ENCODE measurements at regions not wholly inside any gene's neighbourhood (a gene's known extent, or its start where the extent isn't known, plus 50 kb on each side); places are given as distances from the start of the nearest gene placed in this dataset.

DNA sequence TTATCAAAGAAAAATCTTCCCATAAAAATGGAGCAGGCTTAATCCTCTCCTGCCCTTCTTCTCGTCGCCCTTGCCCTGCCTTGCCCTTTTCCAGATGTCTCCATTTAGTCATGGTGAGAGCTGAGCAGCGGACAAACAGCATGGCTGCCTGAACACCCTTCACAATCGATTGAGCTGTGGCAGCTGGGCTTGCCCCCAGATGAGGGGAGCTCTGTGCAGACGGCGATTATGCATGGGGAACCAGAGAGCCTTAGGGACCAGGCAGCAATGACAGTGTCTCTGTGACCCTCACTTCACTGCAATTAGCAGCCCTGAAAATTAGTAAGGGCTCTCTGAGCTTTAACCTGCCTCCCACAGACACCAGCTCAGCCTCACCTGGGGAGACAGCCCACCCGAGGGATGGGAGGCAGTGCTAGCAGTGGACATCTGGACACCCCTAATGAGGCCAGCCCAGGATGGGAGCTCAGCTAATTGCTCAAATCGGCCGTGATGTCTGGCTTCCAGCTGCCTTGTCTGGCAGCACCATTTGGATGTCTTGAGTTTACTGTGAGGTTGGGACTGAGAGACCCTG, 365.7 kb downstream of the TNS1 start:
- peaks cover 0 to 5% of the 10 kb centered on the region in 2 experiments for H3K27me3 ChIP-seq (replicated peaks in 1 of 2; ENCODE audit: control insufficient read depth in 2 of 2, extremely low read depth in 1 of 2, insufficient read depth in 2 of 2, low read length in 1 of 2)
- H3K27ac Mint-ChIP-seq, result no peak overlapping the region
- 77% methylated on average over 6 of the region's 9 CpGs for WGBS (ENCODE audit: insufficient coverage)
- H3K4me1 Mint-ChIP-seq, result peaks cover 0 to 5% (median 0%) of the 10 kb centered on the region in 3 donors
- H3K4me1 ChIP-seq (ENCODE audit: control insufficient read depth in 1 of 2, extremely low read depth in 1 of 2, insufficient read depth in 2 of 2, low read length in 2 of 2), result no peaks in the 10 kb centered on the region
- no peaks in the 10 kb centered on the region for H3K36me3 Mint-ChIP-seq
- peaks cover 0 to 2% of the 10 kb centered on the region in 2 donors for H3K27me3 Mint-ChIP-seq
- no peaks in the 10 kb centered on the region for H3K36me3 ChIP-seq (ENCODE audit: control insufficient read depth in 2 of 2, extremely low read depth in 1 of 2, insufficient read depth in 1 of 2, low read length in 1 of 2)
- CTCF ChIA-PET, result no interaction called here
- no peaks in the 10 kb centered on the region for H3K9me3 ChIP-seq
- DNase-seq (no peak), ATAC-seq (replicated peaks in 1 of 4) (no peak)
- POLR2A ChIA-PET, result no interaction called here
- no peak overlapping the region for H3K4me3 ChIP-seq (ENCODE audit: control insufficient read depth in 1 of 2, extremely low read depth in 1 of 2, low read length in 1 of 2)
- H3K27ac ChIP-seq (ENCODE audit: low read length), result no peak overlapping the region
- no peak overlapping the region for H3K4me3 Mint-ChIP-seq
- no peaks in the 10 kb centered on the region for H3K9me3 Mint-ChIP-seq

DNA sequence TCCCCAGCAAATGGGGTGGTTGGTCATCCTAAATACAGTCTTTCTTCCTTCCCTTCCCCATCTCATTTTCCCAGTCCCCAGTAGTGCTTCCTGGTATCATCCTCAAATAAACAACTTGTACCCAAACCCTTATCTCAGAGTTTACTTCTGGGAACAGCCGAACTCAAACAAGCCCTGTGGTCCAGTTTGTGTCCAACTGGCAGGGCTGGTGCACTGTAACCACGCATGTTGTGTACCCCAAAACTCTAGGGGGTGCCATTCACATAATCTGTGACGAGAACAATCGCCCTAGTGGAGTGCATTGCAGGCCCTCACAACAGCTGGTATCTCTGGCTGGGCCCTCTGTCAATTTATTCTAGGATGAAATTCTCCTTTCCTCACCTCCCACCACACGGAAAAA, 366.2 kb downstream of the TNS1 start:
- CTCF ChIA-PET, result no interaction called here
- Mint-ChIP-seq H3K36me3 (no peaks in the 10 kb centered on the region), H3K4me3 (no peak overlapping the region)

DNA sequence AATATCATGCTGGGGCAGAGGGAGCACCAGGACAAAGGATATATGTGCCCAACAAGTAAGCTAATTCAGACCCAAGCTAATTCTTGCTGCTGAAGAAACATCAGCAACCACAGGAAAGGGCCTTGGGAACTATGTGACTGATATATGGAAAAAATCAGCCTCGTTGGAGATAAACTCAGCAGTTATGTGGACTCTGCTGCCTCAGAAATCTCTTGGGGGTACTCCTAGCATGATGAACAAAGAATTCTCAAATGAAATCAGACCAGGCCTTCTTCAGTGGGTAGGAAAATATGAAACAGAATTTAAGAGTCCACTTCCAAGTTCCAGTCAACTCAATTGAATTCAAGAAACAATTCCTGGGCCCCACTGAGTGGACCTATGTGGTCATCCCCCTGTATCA, 367.9 kb downstream of the TNS1 start:
- H3K36me3 Mint-ChIP-seq, result no peaks in the 10 kb centered on the region
- H3K27me3 Mint-ChIP-seq, result peaks cover 2 to 10% of the 10 kb centered on the region in 2 donors
- no peak overlapping the region for H3K4me3 ChIP-seq (ENCODE audit: control insufficient read depth in 1 of 2, extremely low read depth in 1 of 2, low read length in 1 of 2)
- H3K9me3 ChIP-seq, result no peaks in the 10 kb centered on the region
- no peaks in the 10 kb centered on the region for H3K36me3 ChIP-seq (ENCODE audit: control insufficient read depth in 2 of 2, extremely low read depth in 1 of 2, insufficient read depth in 1 of 2, low read length in 1 of 2)
- peaks cover 0 to 5% (median 0%) of the 10 kb centered on the region in 3 donors for H3K4me1 Mint-ChIP-seq
- no peaks in the 10 kb centered on the region for H3K9me3 Mint-ChIP-seq
- peaks cover 0 to 5% of the 10 kb centered on the region in 2 experiments for H3K27me3 ChIP-seq (replicated peaks in 1 of 2; ENCODE audit: control insufficient read depth in 2 of 2, extremely low read depth in 1 of 2, insufficient read depth in 2 of 2, low read length in 1 of 2)
- DNase-seq (no peak), ATAC-seq (replicated peaks in 1 of 4) (no peak)
- no peak overlapping the region for H3K27ac Mint-ChIP-seq
- POLR2A ChIA-PET, result no interaction called here
- no peaks in the 10 kb centered on the region for H3K4me1 ChIP-seq (ENCODE audit: control insufficient read depth in 1 of 2, extremely low read depth in 1 of 2, insufficient read depth in 2 of 2, low read length in 2 of 2)
- H3K27ac ChIP-seq (ENCODE audit: low read length), result no peak overlapping the region
- H3K4me3 Mint-ChIP-seq, result no peak overlapping the region
- CTCF ChIA-PET, result interaction anchor here in 1 of 2 donors (0.8 to 0.9 kb wide), 2 partner anchors 16 to 38 kb away, joined by 3 read pairs; no protein-coding TSS in a partner anchor
- WGBS (ENCODE audit: insufficient coverage), result 55% methylated on average over 1 of the region's 1 CpG

More for the DNA sequence above, 366.2 kb downstream of the TNS1 start:
- Histone ChIP-seq H3K9me3 (no peaks in the 10 kb centered on the region), H3K36me3 (ENCODE audit: control insufficient read depth in 2 of 2, extremely low read depth in 1 of 2, insufficient read depth in 1 of 2, low read length in 1 of 2) (no peaks in the 10 kb centered on the region), H3K4me3 (ENCODE audit: control insufficient read depth in 1 of 2, extremely low read depth in 1 of 2, low read length in 1 of 2) (no peak overlapping the region), H3K27me3 (replicated peaks in 1 of 2; ENCODE audit: control insufficient read depth in 2 of 2, extremely low read depth in 1 of 2, insufficient read depth in 2 of 2, low read length in 1 of 2) (peaks cover 0 to 5% of the 10 kb centered on the region in 2 experiments), H3K27ac (ENCODE audit: low read length) (no peak overlapping the region), H3K4me1 (ENCODE audit: control insufficient read depth in 1 of 2, extremely low read depth in 1 of 2, insufficient read depth in 2 of 2, low read length in 2 of 2) (no peaks in the 10 kb centered on the region)
- no peaks in the 10 kb centered on the region for H3K9me3 Mint-ChIP-seq
- no peak overlapping the region for H3K27ac Mint-ChIP-seq
- H3K27me3 Mint-ChIP-seq, result peaks cover 2% of the 10 kb centered on the region in 2 donors
- ATAC-seq (replicated peaks in 1 of 4) (no peak), DNase-seq (no peak)
- POLR2A ChIA-PET, result no interaction called here
- H3K4me1 Mint-ChIP-seq, result peaks cover 0 to 5% (median 0%) of the 10 kb centered on the region in 3 donors
- 73% methylated on average over 5 of the region's 5 CpGs for WGBS (ENCODE audit: insufficient coverage)

DNA sequence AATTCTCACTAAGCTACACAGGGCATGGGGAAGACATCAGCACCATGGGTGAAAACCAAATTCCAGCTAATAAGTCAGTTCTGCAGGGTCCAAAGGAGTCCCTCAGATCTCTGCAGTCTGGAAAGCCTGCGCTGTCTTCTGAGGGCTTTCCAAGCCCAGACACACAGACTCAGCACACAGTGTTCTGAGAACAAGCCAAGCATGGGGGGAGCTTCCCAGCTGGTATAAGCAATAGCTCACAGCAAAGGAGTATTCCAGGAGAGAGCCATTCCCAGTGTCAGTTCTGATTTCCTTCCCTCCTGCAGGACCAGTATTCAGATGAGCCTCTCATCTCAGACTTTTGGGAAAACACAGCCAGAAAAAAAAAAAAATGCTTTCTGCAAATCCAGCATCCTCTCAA, 370.8 kb downstream of the TNS1 start:
- no peaks in the 10 kb centered on the region for H3K36me3 Mint-ChIP-seq
- H3K9me3 Mint-ChIP-seq, result no peaks in the 10 kb centered on the region
- peaks cover 2 to 10% of the 10 kb centered on the region in 2 donors for H3K27me3 Mint-ChIP-seq
- DNase-seq, result no peak
- no peak overlapping the region for H3K4me3 Mint-ChIP-seq
- H3K4me1 Mint-ChIP-seq, result no peaks in the 10 kb centered on the region
- no peak overlapping the region for H3K4me3 ChIP-seq (ENCODE audit: control insufficient read depth in 1 of 2, extremely low read depth in 1 of 2, low read length in 1 of 2)
- no peaks in the 10 kb centered on the region for H3K4me1 ChIP-seq (ENCODE audit: control insufficient read depth in 1 of 2, extremely low read depth in 1 of 2, insufficient read depth in 2 of 2, low read length in 2 of 2)
- ATAC-seq (replicated peaks in 1 of 4), result no peak
- H3K9me3 ChIP-seq, result no peaks in the 10 kb centered on the region
- POLR2A ChIA-PET, result no interaction called here
- no CpG with 5 or more reads among the region's 1 CpG for WGBS (ENCODE audit: insufficient coverage)
- CTCF ChIA-PET, result interaction anchor here in 1 of 2 donors (0.5 kb wide), 1 partner anchor 1324 kb away, joined by 4 read pairs; no protein-coding TSS in a partner anchor
- H3K27me3 ChIP-seq (replicated peaks in 1 of 2; ENCODE audit: control insufficient read depth in 2 of 2, extremely low read depth in 1 of 2, insufficient read depth in 2 of 2, low read length in 1 of 2), result peaks cover 0 to under 1% of the 10 kb centered on the region in 2 experiments
- no peaks in the 10 kb centered on the region for H3K36me3 ChIP-seq (ENCODE audit: control insufficient read depth in 2 of 2, extremely low read depth in 1 of 2, insufficient read depth in 1 of 2, low read length in 1 of 2)
- H3K27ac ChIP-seq (ENCODE audit: low read length), result no peak overlapping the region
- H3K27ac Mint-ChIP-seq, result no peak overlapping the region

DNA sequence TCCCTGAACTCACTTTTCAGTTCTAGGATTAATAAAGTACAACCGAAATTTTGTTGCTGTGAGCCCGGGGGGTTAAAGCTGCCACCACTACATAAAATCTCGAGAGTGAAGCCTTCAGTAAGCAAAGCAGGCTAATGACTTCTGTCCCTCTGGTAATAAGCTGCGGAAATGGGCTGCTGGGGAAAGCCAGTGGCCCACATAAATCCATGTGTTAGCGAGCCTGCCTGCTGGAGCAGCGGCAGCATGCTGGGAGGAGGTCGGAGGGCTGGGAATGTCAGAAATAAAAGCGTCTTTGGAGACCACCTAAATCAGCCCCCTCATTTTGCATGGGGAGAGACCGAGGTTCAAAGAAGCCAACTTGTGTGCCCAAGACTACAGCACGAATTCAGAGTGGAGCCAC, 371.7 kb downstream of the TNS1 start:
- ChIA-PET POLR2A (no interaction called here), CTCF (no interaction called here)
- ATAC-seq (replicated peaks in 1 of 4) (no peak), DNase-seq (no peak)
- no peaks in the 10 kb centered on the region for H3K9me3 ChIP-seq
- Mint-ChIP-seq H3K4me3 (no peak overlapping the region), H3K4me1 (no peaks in the 10 kb centered on the region), H3K36me3 (no peaks in the 10 kb centered on the region), H3K9me3 (no peaks in the 10 kb centered on the region), H3K27ac (no peak overlapping the region), H3K27me3 (peaks cover 0 to 10% of the 10 kb centered on the region in 2 donors)
- no peaks in the 10 kb centered on the region for H3K36me3 ChIP-seq (ENCODE audit: control insufficient read depth in 2 of 2, extremely low read depth in 1 of 2, insufficient read depth in 1 of 2, low read length in 1 of 2)
- no peaks in the 10 kb centered on the region for H3K27me3 ChIP-seq (replicated peaks in 1 of 2; ENCODE audit: control insufficient read depth in 2 of 2, extremely low read depth in 1 of 2, insufficient read depth in 2 of 2, low read length in 1 of 2)
- 63% methylated on average over 9 of the region's 10 CpGs for WGBS (ENCODE audit: insufficient coverage)
- H3K27ac ChIP-seq (ENCODE audit: low read length), result no peak overlapping the region
- no peak overlapping the region for H3K4me3 ChIP-seq (ENCODE audit: control insufficient read depth in 1 of 2, extremely low read depth in 1 of 2, low read length in 1 of 2)
- no peaks in the 10 kb centered on the region for H3K4me1 ChIP-seq (ENCODE audit: control insufficient read depth in 1 of 2, extremely low read depth in 1 of 2, insufficient read depth in 2 of 2, low read length in 2 of 2)

DNA sequence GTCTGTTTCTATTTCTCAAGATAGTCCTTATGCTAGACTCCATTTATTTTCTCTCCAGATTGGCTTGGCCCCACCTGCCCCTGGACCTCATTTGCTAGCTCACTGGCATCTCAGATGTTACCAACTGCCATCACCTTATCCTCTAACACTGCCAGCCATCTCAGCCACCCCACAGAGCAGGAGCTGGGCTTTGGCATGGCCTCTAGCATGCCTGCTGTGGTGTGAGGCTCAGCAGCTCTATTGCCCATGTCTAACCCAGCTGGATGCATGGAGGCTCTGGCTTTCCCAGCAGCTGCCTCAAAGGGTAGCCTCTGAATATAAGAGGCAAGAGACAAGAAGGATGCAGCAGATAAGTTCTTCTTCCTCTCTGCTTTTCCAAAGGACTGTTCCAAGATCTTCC, 373.4 kb downstream of the TNS1 start:
- H3K4me1 ChIP-seq (ENCODE audit: control insufficient read depth in 1 of 2, extremely low read depth in 1 of 2, insufficient read depth in 2 of 2, low read length in 2 of 2), result no peaks in the 10 kb centered on the region
- H3K9me3 Mint-ChIP-seq, result no peaks in the 10 kb centered on the region
- H3K4me1 Mint-ChIP-seq, result no peaks in the 10 kb centered on the region
- no peaks in the 10 kb centered on the region for H3K36me3 ChIP-seq (ENCODE audit: control insufficient read depth in 2 of 2, extremely low read depth in 1 of 2, insufficient read depth in 1 of 2, low read length in 1 of 2)
- ATAC-seq (replicated peaks in 1 of 4) (no peak), DNase-seq (no peak)
- ChIA-PET CTCF (no interaction called here), POLR2A (no interaction called here)
- H3K27ac Mint-ChIP-seq, result no peak overlapping the region
- peaks cover 0 to 10% of the 10 kb centered on the region in 2 donors for H3K27me3 Mint-ChIP-seq
- no peaks in the 10 kb centered on the region for H3K36me3 Mint-ChIP-seq
- H3K4me3 ChIP-seq (ENCODE audit: control insufficient read depth in 1 of 2, extremely low read depth in 1 of 2, low read length in 1 of 2), result no peak overlapping the region
- no peak overlapping the region for H3K4me3 Mint-ChIP-seq
- no peaks in the 10 kb centered on the region for H3K9me3 ChIP-seq
- H3K27me3 ChIP-seq (replicated peaks in 1 of 2; ENCODE audit: control insufficient read depth in 2 of 2, extremely low read depth in 1 of 2, insufficient read depth in 2 of 2, low read length in 1 of 2), result no peaks in the 10 kb centered on the region
- H3K27ac ChIP-seq (ENCODE audit: low read length), result no peak overlapping the region

DNA sequence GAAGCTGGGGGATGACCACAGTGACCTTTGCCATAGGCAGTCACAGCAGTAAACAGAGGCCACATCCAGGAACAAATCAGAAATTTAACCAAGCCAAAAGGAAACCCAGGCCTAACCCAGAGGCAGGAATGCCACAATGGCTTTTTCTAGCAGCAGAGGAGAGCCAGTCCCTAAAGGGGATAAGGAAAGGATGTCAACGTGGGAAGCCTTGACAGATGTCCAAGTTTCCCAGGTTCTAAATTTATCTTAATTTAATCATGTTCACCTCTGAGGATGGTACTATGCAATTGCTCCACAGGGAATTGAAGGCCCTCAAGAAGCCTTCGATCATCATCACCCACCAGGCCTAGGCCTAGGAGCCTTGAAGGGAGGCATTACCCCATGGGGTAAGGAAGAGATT, 374.7 kb downstream of the TNS1 start:
- Mint-ChIP-seq H3K9me3 (no peaks in the 10 kb centered on the region), H3K27ac (no peak overlapping the region), H3K4me1 (no peaks in the 10 kb centered on the region), H3K27me3 (peaks cover 0 to 10% of the 10 kb centered on the region in 2 donors), H3K4me3 (no peak overlapping the region), H3K36me3 (no peaks in the 10 kb centered on the region)
- Histone ChIP-seq H3K9me3 (no peaks in the 10 kb centered on the region), H3K4me3 (ENCODE audit: control insufficient read depth in 1 of 2, extremely low read depth in 1 of 2, low read length in 1 of 2) (no peak overlapping the region), H3K27ac (ENCODE audit: low read length) (no peak overlapping the region), H3K4me1 (ENCODE audit: control insufficient read depth in 1 of 2, extremely low read depth in 1 of 2, insufficient read depth in 2 of 2, low read length in 2 of 2) (no peaks in the 10 kb centered on the region), H3K36me3 (ENCODE audit: control insufficient read depth in 2 of 2, extremely low read depth in 1 of 2, insufficient read depth in 1 of 2, low read length in 1 of 2) (no peaks in the 10 kb centered on the region), H3K27me3 (replicated peaks in 1 of 2; ENCODE audit: control insufficient read depth in 2 of 2, extremely low read depth in 1 of 2, insufficient read depth in 2 of 2, low read length in 1 of 2) (no peaks in the 10 kb centered on the region)
- CTCF ChIA-PET, result no interaction called here
- POLR2A ChIA-PET, result no interaction called here
- ATAC-seq (replicated peaks in 1 of 4) (no peak), DNase-seq (no peak)
- no CpG with 5 or more reads among the region's 2 CpGs for WGBS (ENCODE audit: insufficient coverage)
